Activated naive CD8-positive, alpha-beta T cell treated with anti-CD3 and anti-CD28 coated beads, Interleukin-2, amount 10 ng/mL, durations not matched to agents 7 days and 5 days (primary cell): ENCODE measurements at regions not wholly inside any gene's neighbourhood (a gene's known extent, or its start where the extent isn't known, plus 50 kb on each side); places are given as distances from the start of the nearest gene placed in this dataset.
"Not testable (repeated sequence)": the region's sequence is repeated elsewhere in the genome, so short reads cannot be mapped to it uniquely, and the experiment has no call there.

Experiments
- ATAC-seq: fragments of 150-1000 bp; cut with Tn5 transposase; one replicate; pipeline ENCODE4 v1.10.0; 2021; ENCODE audit warnings: low read depth, moderate library complexity
- POLR2A ChIA-PET: fragments of 350-600 bp; sonication (Branson Sonifier 250); formaldehyde crosslinking; loops from one replicate; lab custom pipeline; 2021; ENCODE audit warnings: antibody characterized with exemption; lab: Charles Lee
- DNase-seq: peaks from one replicate; pipeline ENCODE4 v3.0.0; 2021
- H3K27ac Mint-ChIP-seq: one replicate; pipeline ENCODE4 v1.8.0; 2022; ENCODE audit warnings: mild to moderate bottlenecking, mixed read lengths
- H3K27me3 Mint-ChIP-seq: one replicate; pipeline ENCODE4 v1.8.0; 2022; ENCODE audit warnings: mild to moderate bottlenecking, moderate library complexity, mixed read lengths
- H3K36me3 Mint-ChIP-seq: one replicate; pipeline ENCODE4 v1.8.0; 2021; ENCODE audit warnings: mild to moderate bottlenecking, mixed read lengths
- H3K4me1 Mint-ChIP-seq: one replicate; pipeline ENCODE4 v1.8.0; 2021; ENCODE audit warnings: mixed read lengths
- H3K4me3 Mint-ChIP-seq: one replicate; pipeline ENCODE4 v1.8.0; 2022; ENCODE audit warnings: mild to moderate bottlenecking, moderate library complexity, mixed read lengths
- H3K9me3 Mint-ChIP-seq: one replicate; pipeline ENCODE4 v1.8.0; 2021; ENCODE audit warnings: mixed read lengths

GRCh38 chr6:126876446-126876845 is 242.0 kb upstream of the RSPO3 start:
- POLR2A ChIA-PET, result no interaction called here
- Mint-ChIP-seq H3K27me3 (peaks cover 2% of the 10 kb centered on the region), H3K36me3 (no peaks in the 10 kb centered on the region), H3K27ac (no peak overlapping the region), H3K9me3 (no peaks in the 10 kb centered on the region), H3K4me1 (no peaks in the 10 kb centered on the region), H3K4me3 (no peak overlapping the region)
- no peak for ATAC-seq
- no peak for DNase-seq

GRCh38 chr6:126880964-126881363 is 237.5 kb upstream of the RSPO3 start:
- Mint-ChIP-seq H3K27me3 (peaks cover 2% of the 10 kb centered on the region), H3K27ac (no peak overlapping the region), H3K4me1 (no peaks in the 10 kb centered on the region), H3K9me3 (no peaks in the 10 kb centered on the region), H3K4me3 (no peak overlapping the region), H3K36me3 (no peaks in the 10 kb centered on the region)
- POLR2A ChIA-PET, result no interaction called here
- no peak for DNase-seq
- no peak for ATAC-seq

- POLR2A ChIA-PET, result no interaction called here
- Mint-ChIP-seq H3K27ac (no peak overlapping the region), H3K4me1 (no peaks in the 10 kb centered on the region)
Observed at GRCh38 chr6:126886106-126886505, 232.4 kb upstream of the RSPO3 start.

GRCh38 chr6:126888727-126889725 is 229.4 kb upstream of the RSPO3 start:
- H3K36me3 Mint-ChIP-seq, result no peaks in the 10 kb centered on the region
- no peak for ATAC-seq
- DNase-seq, result no peak
- POLR2A ChIA-PET, result no interaction called here
- H3K27me3 Mint-ChIP-seq, result no peaks in the 10 kb centered on the region
- no peak overlapping the region for H3K4me3 Mint-ChIP-seq
- peaks cover 1% of the 10 kb centered on the region for H3K9me3 Mint-ChIP-seq
- H3K4me1 Mint-ChIP-seq, result no peaks in the 10 kb centered on the region
- H3K27ac Mint-ChIP-seq, result no peak overlapping the region

More at GRCh38 chr6:126886106-126886505, 232.4 kb upstream of the RSPO3 start:
- Mint-ChIP-seq H3K9me3 (peaks cover 1% of the 10 kb centered on the region), H3K4me3 (no peak overlapping the region), H3K27me3 (peaks cover 2% of the 10 kb centered on the region), H3K36me3 (no peaks in the 10 kb centered on the region)
- DNase-seq (no peak), ATAC-seq (no peak)

- no peak for DNase-seq
- Mint-ChIP-seq H3K36me3 (no peaks in the 10 kb centered on the region), H3K4me1 (no peaks in the 10 kb centered on the region), H3K9me3 (peaks cover 1% of the 10 kb centered on the region), H3K27ac (no peak overlapping the region), H3K27me3 (no peaks in the 10 kb centered on the region), H3K4me3 (no peak overlapping the region)
- POLR2A ChIA-PET, result no interaction called here
- ATAC-seq, result no peak
Observed at GRCh38 chr6:126890055-126890454, 228.4 kb upstream of the RSPO3 start.

- H3K27me3 Mint-ChIP-seq, result no peaks in the 10 kb centered on the region
- peaks cover 1% of the 10 kb centered on the region for H3K9me3 Mint-ChIP-seq
- no peaks in the 10 kb centered on the region for H3K4me1 Mint-ChIP-seq
- no peak overlapping the region for H3K4me3 Mint-ChIP-seq
- ATAC-seq, result no peak
- no peaks in the 10 kb centered on the region for H3K36me3 Mint-ChIP-seq
- POLR2A ChIA-PET, result no interaction called here
- H3K27ac Mint-ChIP-seq, result no peak overlapping the region
- no peak for DNase-seq
Observed at GRCh38 chr6:126891158-126891557, 227.3 kb upstream of the RSPO3 start.

- DNase-seq, H3K4me3 Mint-ChIP-seq, H3K27ac Mint-ChIP-seq, H3K4me1 Mint-ChIP-seq, POLR2A ChIA-PET, H3K27me3 Mint-ChIP-seq, H3K9me3 Mint-ChIP-seq, ATAC-seq, H3K36me3 Mint-ChIP-seq: not testable (repeated sequence)
Observed at GRCh38 chr6:126892869-126893268, 225.6 kb upstream of the RSPO3 start.

GRCh38 chr6:126897758-126898157 is 220.7 kb upstream of the RSPO3 start:
- Mint-ChIP-seq H3K9me3 (no peaks in the 10 kb centered on the region), H3K27me3 (no peaks in the 10 kb centered on the region), H3K4me1 (no peaks in the 10 kb centered on the region), H3K4me3 (no peak overlapping the region), H3K27ac (no peak overlapping the region), H3K36me3 (no peaks in the 10 kb centered on the region)
- ATAC-seq, result no peak
- DNase-seq, result no peak
- POLR2A ChIA-PET, result no interaction called here

- POLR2A ChIA-PET, result no interaction called here
- Mint-ChIP-seq H3K4me1 (no peaks in the 10 kb centered on the region), H3K9me3 (no peaks in the 10 kb centered on the region), H3K36me3 (no peaks in the 10 kb centered on the region), H3K4me3 (no peak overlapping the region), H3K27ac (no peak overlapping the region), H3K27me3 (no peaks in the 10 kb centered on the region)
- ATAC-seq (no peak), DNase-seq (no peak)
Observed at GRCh38 chr6:126904176-126904575, 214.3 kb upstream of the RSPO3 start.

- Mint-ChIP-seq H3K27ac (no peak overlapping the region), H3K9me3 (peaks cover 2% of the 10 kb centered on the region), H3K27me3 (no peaks in the 10 kb centered on the region), H3K4me1 (no peaks in the 10 kb centered on the region), H3K4me3 (no peak overlapping the region), H3K36me3 (no peaks in the 10 kb centered on the region)
- POLR2A ChIA-PET, result no interaction called here
- DNase-seq (no peak), ATAC-seq (no peak)
Observed at GRCh38 chr6:126905917-126906316, 212.6 kb upstream of the RSPO3 start.

- ATAC-seq (no peak), DNase-seq (no peak)
- POLR2A ChIA-PET, result no interaction called here
- Mint-ChIP-seq H3K9me3 (peaks cover 2% of the 10 kb centered on the region), H3K4me1 (no peaks in the 10 kb centered on the region), H3K4me3 (no peak overlapping the region), H3K36me3 (no peaks in the 10 kb centered on the region), H3K27ac (no peak overlapping the region), H3K27me3 (no peaks in the 10 kb centered on the region)
Observed at GRCh38 chr6:126907312-126907711, 211.2 kb upstream of the RSPO3 start.

GRCh38 chr6:126907996-126908395 is 210.5 kb upstream of the RSPO3 start:
- POLR2A ChIA-PET, result no interaction called here
- Mint-ChIP-seq H3K9me3 (peaks cover 2% of the 10 kb centered on the region), H3K27me3 (no peaks in the 10 kb centered on the region), H3K27ac (no peak overlapping the region), H3K36me3 (no peaks in the 10 kb centered on the region), H3K4me1 (no peaks in the 10 kb centered on the region), H3K4me3 (no peak overlapping the region)
- ATAC-seq, result no peak
- DNase-seq, result no peak

GRCh38 chr6:126909493-126909892 is 209.0 kb upstream of the RSPO3 start:
- Mint-ChIP-seq H3K4me1 (no peaks in the 10 kb centered on the region), H3K27me3 (no peaks in the 10 kb centered on the region), H3K4me3 (no peak overlapping the region), H3K36me3 (no peaks in the 10 kb centered on the region), H3K27ac (no peak overlapping the region), H3K9me3 (peaks cover 2% of the 10 kb centered on the region)
- ATAC-seq (no peak), DNase-seq (no peak)
- POLR2A ChIA-PET, result no interaction called here

- DNase-seq (no peak), ATAC-seq (no peak)
- Mint-ChIP-seq H3K27ac (no peak overlapping the region), H3K9me3 (peaks cover 2% of the 10 kb centered on the region), H3K36me3 (no peaks in the 10 kb centered on the region), H3K27me3 (no peaks in the 10 kb centered on the region), H3K4me3 (no peak overlapping the region), H3K4me1 (no peaks in the 10 kb centered on the region)
- POLR2A ChIA-PET, result no interaction called here
Observed at GRCh38 chr6:126913651-126914050, 204.8 kb upstream of the RSPO3 start.
